Tibial artery (tissue), 4 donors: ENCODE measurements at regions not wholly inside any gene's neighbourhood (a gene's known extent, or its start where the extent isn't known, plus 50 kb on each side); places are given as distances from the start of the nearest gene placed in this dataset.
A peak's percentile ranks its signal among the peaks of the same experiment; 100 is the strongest.

ENCODE experiments used
- DNase-seq, 2 donors: peaks; one replicate each; pipeline ENCODE4 v3.0.0-alpha.2; 2019
- H3K27ac ChIP-seq, 2 donors: fragments of 200-600 bp; sonication (generic) in 1 of 2; 1 replicate in 1 of 2; 2 replicates in 1 of 2; pipeline ENCODE4 v1.5.1; 2018 to 2019; ENCODE audit warnings: mild to moderate bottlenecking in 1 of 2
- H3K27me3 ChIP-seq, 2 donors: fragments of 200-600 bp; sonication (generic) in 1 of 2; one replicate each; pipeline versions ENCODE4 v1.5.1 to v1.6.0; 2016 to 2019
- H3K36me3 ChIP-seq, 3 donors: fragments of 200-600 bp; sonication (generic) in 2 of 3; one replicate each; pipeline ENCODE4 v1.5.1; 2016 to 2019; ENCODE audit warnings: mild to moderate bottlenecking in 2 of 3
- H3K4me1 ChIP-seq, 4 donors: fragments of 200-600 bp; sonication (generic) in 2 of 4; 1 replicate in 3 of 4; 2 replicates in 1 of 4; pipeline ENCODE4 v1.5.1; 2016 to 2019
- H3K4me3 ChIP-seq, 2 donors: fragments of 200-600 bp; sonication (generic) in 1 of 2; 1 replicate in 1 of 2; 2 replicates in 1 of 2; pipeline ENCODE4 v1.5.1; 2018 to 2019; ENCODE audit warnings: mild to moderate bottlenecking in 2 of 2
- H3K9me3 ChIP-seq, 3 donors: fragments of 200-600 bp; sonication (generic) in 1 of 3; one replicate each; pipeline ENCODE4 v1.5.1; 2016 to 2019
- intact Hi-C: fragments of 100-400 bp; cut with DNase I; formaldehyde crosslinking; loops from one replicate; pipeline ENCODE4 v1.15.0; 2023; ENCODE audit warnings: low total_unique reads
- TF ChIP-seq, protein P1 (sequence below), 2 experiments: fragments of 200-600 bp in 1 of 2; fragments of 450-650 bp in 1 of 2; IDR thresholded peaks; one replicate each; pipeline ENCODE4 v1.5.1; 2017 to 2019; ENCODE audit warnings: antibody characterized with exemption in 2 of 2, mild to moderate bottlenecking in 1 of 2, moderate library complexity in 1 of 2

DNA sequence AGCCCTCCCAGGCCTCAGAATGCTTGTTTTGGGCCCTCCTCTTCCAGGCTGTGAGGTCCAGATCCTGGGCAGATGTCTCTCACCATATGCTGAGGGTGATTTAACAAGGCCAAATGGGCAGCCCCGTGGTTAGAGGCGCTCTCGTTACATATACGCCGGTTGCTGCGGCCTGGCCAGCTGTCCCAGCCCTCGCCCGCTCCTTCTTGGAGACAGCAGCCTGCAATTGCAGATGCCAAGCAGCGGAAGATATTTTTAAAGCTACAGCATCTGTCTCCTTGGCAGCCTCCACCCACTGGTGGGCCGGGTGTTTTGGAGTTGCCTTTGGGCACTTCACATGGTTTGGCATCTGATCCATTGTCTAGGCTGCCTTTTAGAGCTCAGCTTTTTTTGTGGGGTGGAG, 178.8 kb upstream of the NFIA start:
- no peaks in the 10 kb centered on the region for H3K27me3 ChIP-seq
- TF ChIP-seq, protein P1, sequence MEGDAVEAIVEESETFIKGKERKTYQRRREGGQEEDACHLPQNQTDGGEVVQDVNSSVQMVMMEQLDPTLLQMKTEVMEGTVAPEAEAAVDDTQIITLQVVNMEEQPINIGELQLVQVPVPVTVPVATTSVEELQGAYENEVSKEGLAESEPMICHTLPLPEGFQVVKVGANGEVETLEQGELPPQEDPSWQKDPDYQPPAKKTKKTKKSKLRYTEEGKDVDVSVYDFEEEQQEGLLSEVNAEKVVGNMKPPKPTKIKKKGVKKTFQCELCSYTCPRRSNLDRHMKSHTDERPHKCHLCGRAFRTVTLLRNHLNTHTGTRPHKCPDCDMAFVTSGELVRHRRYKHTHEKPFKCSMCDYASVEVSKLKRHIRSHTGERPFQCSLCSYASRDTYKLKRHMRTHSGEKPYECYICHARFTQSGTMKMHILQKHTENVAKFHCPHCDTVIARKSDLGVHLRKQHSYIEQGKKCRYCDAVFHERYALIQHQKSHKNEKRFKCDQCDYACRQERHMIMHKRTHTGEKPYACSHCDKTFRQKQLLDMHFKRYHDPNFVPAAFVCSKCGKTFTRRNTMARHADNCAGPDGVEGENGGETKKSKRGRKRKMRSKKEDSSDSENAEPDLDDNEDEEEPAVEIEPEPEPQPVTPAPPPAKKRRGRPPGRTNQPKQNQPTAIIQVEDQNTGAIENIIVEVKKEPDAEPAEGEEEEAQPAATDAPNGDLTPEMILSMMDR (IDR thresholded peaks at IDR 0.05): no peak
- H3K4me1 ChIP-seq: peaks cover 0 to 36% (median 30%) of the 10 kb centered on the region in 4 donors
- intact Hi-C loops: no loop called here
- H3K4me3 ChIP-seq: peak overlapping the region in 1 of 2 donors; percentile 8
- H3K36me3 ChIP-seq: no peaks in the 10 kb centered on the region
- DNase-seq: peak; percentile 62 to 85
- no peaks in the 10 kb centered on the region for H3K9me3 ChIP-seq
- H3K27ac ChIP-seq: peak overlapping the region; percentile 73 to 92

- Histone ChIP-seq H3K36me3 (no peaks in the 10 kb centered on the region), H3K27ac (no peak overlapping the region), H3K27me3 (no peaks in the 10 kb centered on the region), H3K4me1 (peaks cover 0 to 23% (median 19%) of the 10 kb centered on the region in 4 donors), H3K4me3 (no peak overlapping the region), H3K9me3 (no peaks in the 10 kb centered on the region)
- TF ChIP-seq, protein P1 (IDR thresholded peaks at IDR 0.05): no peak
- no peak for DNase-seq
- intact Hi-C loops: no loop called here
Measured at GRCh38 chr1:60899464-60899863, 182.9 kb upstream of the NFIA start.

GRCh38 chr1:60898987-60899386, 183.4 kb upstream of the NFIA start:
- Histone ChIP-seq H3K4me1 (peaks cover 0 to 18% (median 14%) of the 10 kb centered on the region in 4 donors), H3K27ac (no peak overlapping the region)
- intact Hi-C loops: no loop called here

DNA sequence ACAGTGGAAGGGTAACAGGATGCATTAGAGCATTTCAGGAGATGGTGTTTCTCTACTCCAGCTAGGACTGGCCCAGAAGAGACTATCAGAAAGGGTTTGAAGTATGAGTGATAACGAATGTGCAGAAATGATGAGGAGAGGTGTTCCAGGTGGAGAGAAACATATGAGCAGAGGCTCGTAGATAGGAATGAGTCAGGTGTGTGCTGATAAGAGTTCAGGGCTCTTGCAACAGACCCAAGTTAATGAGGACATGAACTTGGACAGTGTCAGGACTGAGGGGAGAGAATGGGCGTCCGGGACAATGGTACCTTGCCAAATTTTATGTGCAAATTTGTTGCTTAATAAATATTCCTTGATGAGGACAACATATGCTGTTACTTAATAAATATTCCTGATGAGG, 183.9 kb upstream of the NFIA start:
- Histone ChIP-seq H3K27me3 (no peaks in the 10 kb centered on the region), H3K4me3 (no peak overlapping the region), H3K9me3 (no peaks in the 10 kb centered on the region), H3K27ac (no peak overlapping the region), H3K4me1 (peaks cover 0 to 13% (median 8%) of the 10 kb centered on the region in 4 donors), H3K36me3 (no peaks in the 10 kb centered on the region)
- DNase-seq: no peak
- intact Hi-C loops: no loop called here
- TF ChIP-seq, protein P1 (IDR thresholded peaks at IDR 0.05): no peak

More at GRCh38 chr1:60898987-60899386, 183.4 kb upstream of the NFIA start:
- H3K4me3 ChIP-seq: no peak overlapping the region
- no peaks in the 10 kb centered on the region for H3K9me3 ChIP-seq
- no peaks in the 10 kb centered on the region for H3K36me3 ChIP-seq
- TF ChIP-seq, protein P1 (IDR thresholded peaks at IDR 0.05): no peak
- DNase-seq: no peak
- no peaks in the 10 kb centered on the region for H3K27me3 ChIP-seq

DNA sequence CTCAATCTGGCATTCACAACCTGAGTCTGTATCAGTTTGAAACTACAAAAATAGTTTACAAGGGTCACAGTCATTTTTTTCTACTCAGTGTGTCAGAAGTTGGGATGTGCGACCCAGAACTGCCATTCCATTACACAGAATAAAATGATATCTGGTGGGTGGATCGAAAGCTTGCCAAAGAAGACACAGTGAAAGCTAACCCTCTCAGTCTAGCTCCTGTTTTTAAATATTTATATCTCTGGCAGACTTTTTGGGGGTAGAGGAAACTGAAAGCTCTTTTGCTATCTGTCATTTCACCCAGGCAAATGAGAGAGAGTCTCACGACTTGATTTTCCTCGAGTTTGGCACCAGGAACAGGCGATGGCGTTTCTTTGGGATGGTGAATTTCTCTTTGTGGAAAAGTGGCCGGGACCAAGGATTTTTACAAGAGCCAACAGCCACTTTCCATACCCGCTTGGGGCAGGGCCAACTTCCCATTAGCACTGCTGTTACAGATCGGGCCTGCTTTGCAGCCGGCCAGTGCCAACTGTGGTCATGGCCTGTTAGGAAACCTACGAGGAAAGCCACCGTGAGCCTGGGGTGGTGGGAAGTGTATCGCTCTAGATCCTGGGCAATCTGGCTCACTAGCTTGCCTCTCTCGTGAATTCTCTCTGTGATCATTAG, 185.5 kb upstream of the NFIA start:
- no peak for DNase-seq
- no peaks in the 10 kb centered on the region for H3K36me3 ChIP-seq
- H3K4me1 ChIP-seq: no peaks in the 10 kb centered on the region
- no peaks in the 10 kb centered on the region for H3K27me3 ChIP-seq
- no peak overlapping the region for H3K4me3 ChIP-seq
- no peaks in the 10 kb centered on the region for H3K9me3 ChIP-seq
- intact Hi-C loops: no loop called here
- TF ChIP-seq, protein P1 (IDR thresholded peaks at IDR 0.05): no peak
- peak overlapping the region; percentile 27 to 53 for H3K27ac ChIP-seq
